Fibroblast of lung (primary cell): ENCODE measurements at regions not wholly inside any gene's neighbourhood (a gene's known extent, or its start where the extent isn't known, plus 50 kb on each side); places are given as distances from the start of the nearest gene placed in this dataset.

Experiments
- DNase-seq, 2 donors: peaks; one replicate each; pipeline versions ENCODE4 v3.0.0 to v3.0.0-alpha.2; 2010; ENCODE audit warnings: low read depth in 2 of 2
- H2AFZ ChIP-seq: 2 replicates; pipeline ENCODE4 v1.5.1; 2012; ENCODE audit warnings: low read length, control low read depth, inconsistent platforms
- H3K27ac ChIP-seq: 2 replicates; pipeline ENCODE4 v1.5.1; 2011; ENCODE audit warnings: low read length, control low read depth; ENCODE audit not compliant: insufficient read depth
- H3K27me3 ChIP-seq: 2 replicates; pipeline ENCODE4 v1.5.1; 2011; ENCODE audit warnings: mild to moderate bottlenecking, low read length; ENCODE audit not compliant: control insufficient read depth, insufficient read depth
- H3K36me3 ChIP-seq: 2 replicates; pipeline ENCODE4 v1.5.1; 2011; ENCODE audit warnings: low read length; ENCODE audit not compliant: control insufficient read depth, insufficient read depth
- H3K4me1 ChIP-seq: 2 replicates; pipeline ENCODE4 v1.5.1; 2011; ENCODE audit warnings: low read length; ENCODE audit not compliant: control insufficient read depth, insufficient read depth; ENCODE audit errors: extremely low read depth
- H3K4me2 ChIP-seq: 2 replicates; pipeline ENCODE4 v1.5.1; 2011; ENCODE audit warnings: low read length, control low read depth; ENCODE audit not compliant: insufficient read depth; ENCODE audit errors: extremely low read depth
- H3K4me3 ChIP-seq, 4 experiments: fragments of 200-600 bp in 1 of 4; sonication (generic) in 1 of 4; replicated peaks in 1 of 4; 2 replicates each; pipeline ENCODE4 v1.5.1; 2011 to 2016; ENCODE audit warnings: low read length in 4 of 4, low read depth in 3 of 4, mild to moderate bottlenecking in 3 of 4, control low read depth in 2 of 4, inconsistent platforms in 1 of 4, mixed read lengths in 1 of 4; ENCODE audit not compliant: insufficient read depth in 1 of 4; ENCODE audit errors: control extremely low read depth in 1 of 4
- H3K79me2 ChIP-seq: 2 replicates; pipeline ENCODE4 v1.5.1; 2012; ENCODE audit warnings: mild to moderate bottlenecking, low read length, inconsistent platforms; ENCODE audit not compliant: control insufficient read depth, insufficient read depth
- H3K9ac ChIP-seq: 2 replicates; pipeline ENCODE4 v1.5.1; 2011; ENCODE audit warnings: mild to moderate bottlenecking, low read length, control low read depth; ENCODE audit not compliant: insufficient read depth
- H3K9me3 ChIP-seq: 2 replicates; pipeline ENCODE4 v1.5.1; 2012; ENCODE audit warnings: low read depth, low read length; ENCODE audit not compliant: control insufficient read depth, insufficient read depth
- H4K20me1 ChIP-seq: 2 replicates; pipeline ENCODE4 v1.5.1; 2011; ENCODE audit warnings: low read length; ENCODE audit not compliant: control insufficient read depth, insufficient read depth; ENCODE audit errors: extremely low read depth
- CTCF ChIP-seq, 2 donors: IDR thresholded peaks in 1 of 2; conservative IDR thresholded peaks in 1 of 2; 1 replicate in 1 of 2; 2 replicates in 1 of 2; pipeline ENCODE4 v1.5.1; 2011 to 2012; ENCODE audit warnings: low read length in 2 of 2, control low read depth in 1 of 2, inconsistent platforms in 1 of 2, low read depth in 1 of 2, mild to moderate bottlenecking in 1 of 2
- EZH2 ChIP-seq: IDR thresholded peaks from 2 replicates; pipeline ENCODE4 v1.5.1; 2012; ENCODE audit warnings: low read length, control low read depth, mild to moderate bottlenecking; ENCODE audit errors: missing control alignments

GRCh38 chr6:53984163-53984562, 127.1 kb upstream of the MLIP start:
- Histone ChIP-seq H3K36me3 (no peaks in the 10 kb centered on the region), H3K4me3 (no peak overlapping the region), H3K79me2 (no peaks in the 10 kb centered on the region), H3K4me2 (peak overlapping the region; percentile 4), H3K9me3 (no peaks in the 10 kb centered on the region), H3K9ac (no peak overlapping the region), H3K27ac (peak overlapping the region; percentile 11), H2AFZ (no peak overlapping the region), H3K4me1 (peaks cover 14% of the 10 kb centered on the region), H3K27me3 (no peaks in the 10 kb centered on the region), H4K20me1 (no peaks in the 10 kb centered on the region)
- peak; percentile 77 to 99 for DNase-seq
- TF ChIP-seq EZH2 (no peak), CTCF (conservative IDR thresholded peaks at IDR 0.05 in 1 of 2, IDR thresholded peaks at IDR 0.05 in 1 of 2; ENCODE audit: low read depth in 1 of 2, low read length in 2 of 2) (no peak)

- no peaks in the 10 kb centered on the region for H3K79me2 ChIP-seq
- H3K4me1 ChIP-seq, result peaks cover 14% of the 10 kb centered on the region
- no peaks in the 10 kb centered on the region for H4K20me1 ChIP-seq
- H3K9me3 ChIP-seq, result no peaks in the 10 kb centered on the region
- no peaks in the 10 kb centered on the region for H3K27me3 ChIP-seq
- no peak overlapping the region for H3K9ac ChIP-seq
- no peak overlapping the region for H3K4me3 ChIP-seq
- TF ChIP-seq EZH2, result no peak
- TF ChIP-seq CTCF (conservative IDR thresholded peaks at IDR 0.05 in 1 of 2, IDR thresholded peaks at IDR 0.05 in 1 of 2; ENCODE audit: low read depth in 1 of 2, low read length in 2 of 2), result no peak
- DNase-seq, result no peak
- peak overlapping the region; percentile 11 for H3K27ac ChIP-seq
- peak overlapping the region; percentile 4 for H3K4me2 ChIP-seq
- no peak overlapping the region for H2AFZ ChIP-seq
- no peaks in the 10 kb centered on the region for H3K36me3 ChIP-seq
These were observed 126.7 kb upstream of the MLIP start for GRCh38 chr6:53984581-53984980.

- Histone ChIP-seq H3K27me3 (no peaks in the 10 kb centered on the region), H4K20me1 (no peaks in the 10 kb centered on the region), H3K4me3 (no peak overlapping the region), H3K36me3 (no peaks in the 10 kb centered on the region), H2AFZ (no peak overlapping the region), H3K4me2 (no peak overlapping the region), H3K27ac (no peak overlapping the region), H3K79me2 (no peaks in the 10 kb centered on the region), H3K9me3 (no peaks in the 10 kb centered on the region), H3K9ac (no peak overlapping the region), H3K4me1 (peaks cover 14% of the 10 kb centered on the region)
- no peak for TF ChIP-seq CTCF (conservative IDR thresholded peaks at IDR 0.05 in 1 of 2, IDR thresholded peaks at IDR 0.05 in 1 of 2; ENCODE audit: low read depth in 1 of 2, low read length in 2 of 2)
- no peak for TF ChIP-seq EZH2
- DNase-seq, result peak; percentile 42 to 45
These were observed 125.9 kb upstream of the MLIP start for GRCh38 chr6:53985366-53985765.
